K562 (cell line): ENCODE measurements at regions not wholly inside any gene's neighbourhood (a gene's known extent, or its start where the extent isn't known, plus 50 kb on each side); places are given as distances from the start of the nearest gene placed in this dataset.

Source experiments
- ATAC-seq: fragments of 200-7000 bp; cut with Tn5 transposase; 3 replicates; pipeline ENCODE4 v1.9.1; 2020; ENCODE audit warnings: moderate library complexity
- BruUV-seq: library from RNA; stranded (reverse); fragments of 400-500 nt; replicated peaks from 2 replicates; lab custom pipeline; 2021; lab: Mats Ljungman, UMichigan
- CTCF ChIA-PET: fragments of 300-600 bp; formaldehyde crosslinking; extraction: SDS; loops from one replicate; lab custom pipeline; 2021; ENCODE audit warnings: low intra/inter-chr PET ratio; lab: Yijun Ruan, JAX
- POLR2A ChIA-PET: fragments of 300-600, 350-650 bp; sonication (Branson Sonifier 250); formaldehyde crosslinking; extraction: SDS; loops from one replicate; lab custom pipeline; 2021; ENCODE audit warnings: antibody characterized with exemption, inconsistent platforms; lab: Yijun Ruan, JAX
- DNase-seq, 4 experiments: peaks; one replicate each; pipeline versions ENCODE4 v3.0.0 to v3.0.0-alpha.2; 2011 to 2018; ENCODE audit warnings: low spot score in 3 of 4, mixed read lengths in 3 of 4; ENCODE audit errors: extremely low read depth in 1 of 4
- FAIRE-seq: peaks from 2 replicates; lab custom pipeline; 2011; peaks lifted over from hg19 to GRCh38; lab: Jason Lieb, UNC
- H2AFZ ChIP-seq: 2 replicates; pipeline ENCODE4 v1.6.0; 2011; ENCODE audit warnings: low read depth, low read length, control low read depth, inconsistent platforms
- H3K27ac ChIP-seq: fragments of 200-600 bp; 3 replicates; pipeline ENCODE4 v1.8.0; 2011; ENCODE audit warnings: low read depth, mild to moderate bottlenecking, control low read depth, inconsistent platforms, low read length, moderate library complexity, mixed read lengths; ENCODE audit errors: extremely low read depth
- H3K27me3 ChIP-seq, 2 experiments: fragments of 300-600 bp in 1 of 2; 2 replicates in 1 of 2; 3 replicates in 1 of 2; pipeline versions ENCODE4 v1.6.0 to v1.8.0; 2011; ENCODE audit warnings: inconsistent platforms in 2 of 2, low read length in 2 of 2, mild to moderate bottlenecking in 1 of 2, mixed read lengths in 1 of 2, moderate library complexity in 1 of 2; ENCODE audit not compliant: control insufficient read depth in 2 of 2, insufficient read depth in 2 of 2
- H3K36me3 ChIP-seq: fragments of 300-600 bp; 3 replicates; pipeline ENCODE4 v1.8.0; 2011; ENCODE audit warnings: mild to moderate bottlenecking, low read length, inconsistent platforms; ENCODE audit not compliant: control insufficient read depth, insufficient read depth
- H3K4me1 ChIP-seq, 2 experiments: fragments of 200-600 bp in 1 of 2; replicated peaks in 1 of 2; 2 replicates in 1 of 2; 3 replicates in 1 of 2; pipeline versions ENCODE4 v1.5.1 to v1.8.0; 2011; ENCODE audit warnings: inconsistent platforms in 2 of 2, low read length in 2 of 2, mild to moderate bottlenecking in 1 of 2, mixed read lengths in 1 of 2, moderate library complexity in 1 of 2; ENCODE audit not compliant: control insufficient read depth in 2 of 2, insufficient read depth in 2 of 2
- H3K4me2 ChIP-seq: 2 replicates; pipeline ENCODE4 v1.6.1; 2011; ENCODE audit warnings: low read length, control low read depth, inconsistent platforms, mixed read lengths; ENCODE audit not compliant: insufficient read depth
- H3K4me3 ChIP-seq: fragments of 200-600 bp; sonication (generic), shearing (Covaris generic); 2 replicates; pipeline ENCODE4 v1.5.1; 2016; ENCODE audit warnings: control low read depth, inconsistent platforms
- H3K79me2 ChIP-seq: fragments of 200-600 bp; 3 replicates; pipeline ENCODE4 v1.8.0; 2011; ENCODE audit warnings: low read length, inconsistent platforms; ENCODE audit not compliant: control insufficient read depth, insufficient read depth
- H3K9ac ChIP-seq, 2 experiments: 2 replicates each; pipeline versions ENCODE4 v1.6.0 to v1.6.1; 2011; ENCODE audit warnings: low read depth in 2 of 2, low read length in 2 of 2, control low read depth in 1 of 2, inconsistent platforms in 1 of 2, mild to moderate bottlenecking in 1 of 2, mixed read lengths in 1 of 2; ENCODE audit not compliant: insufficient read depth in 1 of 2
- H3K9me1 ChIP-seq: one replicate; pipeline ENCODE4 v1.6.0; 2011; ENCODE audit warnings: inconsistent platforms, mild to moderate bottlenecking, low read length, moderate library complexity; ENCODE audit not compliant: control insufficient read depth, insufficient read depth
- H3K9me3 ChIP-seq: replicated peaks from 2 replicates; pipeline ENCODE4 v1.5.1; 2011; ENCODE audit warnings: low read depth, low read length, inconsistent platforms; ENCODE audit not compliant: control insufficient read depth, insufficient read depth
- H4K20me1 ChIP-seq: replicated peaks from 2 replicates; pipeline ENCODE4 v1.6.1; 2011; ENCODE audit warnings: low read length, inconsistent platforms, mixed read lengths; ENCODE audit not compliant: control insufficient read depth, insufficient read depth
- CBX3 ChIP-seq, 2 experiments: IDR thresholded peaks; 1 replicate in 1 of 2; 2 replicates in 1 of 2; pipeline ENCODE4 v1.6.1; 2012; ENCODE audit warnings: inconsistent platforms in 2 of 2, low read length in 2 of 2, borderline replicate concordance in 1 of 2, control low read depth in 1 of 2
- HMGN3 ChIP-seq: IDR thresholded peaks from 2 replicates; pipeline ENCODE4 v1.6.1; 2011; ENCODE audit warnings: borderline replicate concordance, low read depth, mild to moderate bottlenecking, mixed read lengths, low read length; ENCODE audit not compliant: insufficient read length; ENCODE audit errors: extremely low read depth
- TRIM28 ChIP-seq: fragments of 450-650 bp; IDR thresholded peaks from 2 replicates; pipeline ENCODE4 v1.6.1; 2017
- ZNF398 ChIP-seq: fragments of 250-450 bp; sonication (Bioruptor Pico); IDR thresholded peaks from 2 replicates; pipeline ENCODE4 v1.8.0; 2021; ENCODE audit warnings: moderate library complexity, mild to moderate bottlenecking, inconsistent platforms
- WGBS: fragments of 100-300 bp; shearing (Covaris generic); methylation state at CpG from one replicate; pipeline ENCODE4 v1.1.6; 2016; ENCODE audit warnings: low coverage, mixed read lengths; ENCODE audit not compliant: insufficient coverage; ENCODE audit errors: missing lambda C conversion rate; 5-methylcytosine and 5-hydroxymethylcytosine counted together
- in situ Hi-C: fragments of 300-500 bp; cut with MboI; formaldehyde crosslinking; loops from 4 replicates; pipeline ENCODE4 v1.15.0; 2018; ENCODE audit warnings: inconsistent platforms, mixed read lengths
- intact Hi-C: fragments of 100-400 bp; cut with micrococcal nuclease; formaldehyde crosslinking; loops from 2 replicates; pipeline ENCODE4 v1.14.2; 2022

- Histone ChIP-seq H3K36me3 (no peaks in the 10 kb centered on the region), H3K9me1 (no peaks in the 10 kb centered on the region), H3K4me2 (no peak overlapping the region), H3K9ac (no peak overlapping the region), H3K27me3 (no peaks in the 10 kb centered on the region), H3K9me3 (no peaks in the 10 kb centered on the region), H3K79me2 (no peaks in the 10 kb centered on the region), H3K27ac (no peak overlapping the region), H4K20me1 (no peaks in the 10 kb centered on the region), H3K4me3 (no peak overlapping the region), H2AFZ (no peak overlapping the region), H3K4me1 (no peaks in the 10 kb centered on the region)
- FAIRE-seq (no peak), ATAC-seq (no peak), DNase-seq (no peak)
- no peak for TF ChIP-seq ZNF398
- CTCF ChIA-PET: no interaction called here
- intact Hi-C loops: no loop called here
- 0% methylated on average over 7 of the region's 7 CpGs for WGBS
- in situ Hi-C loops: no loop called here
- POLR2A ChIA-PET: no interaction called here
- BruUV-seq: no TSS peak
Measured at GRCh38 chr4:177194906-177195305, 114.8 kb upstream of the NEIL3 start.

- no peaks in the 10 kb centered on the region for H3K79me2 ChIP-seq
- H3K27ac ChIP-seq: no peak overlapping the region
- BruUV-seq: no TSS peak
- WGBS: 0% methylated on average over 2 of the region's 2 CpGs
- FAIRE-seq (no peak), DNase-seq (no peak), ATAC-seq (no peak)
- no peaks in the 10 kb centered on the region for H4K20me1 ChIP-seq
- no peak overlapping the region for H3K4me3 ChIP-seq
- no peaks in the 10 kb centered on the region for H3K36me3 ChIP-seq
- H3K9me3 ChIP-seq: no peaks in the 10 kb centered on the region
- no peak overlapping the region for H2AFZ ChIP-seq
- H3K9ac ChIP-seq: no peak overlapping the region
- no peaks in the 10 kb centered on the region for H3K27me3 ChIP-seq
- H3K9me1 ChIP-seq: no peaks in the 10 kb centered on the region
- ChIA-PET CTCF (no interaction called here), POLR2A (no interaction called here)
- intact Hi-C loops: no loop called here
- in situ Hi-C loops: no loop called here
- no peak overlapping the region for H3K4me2 ChIP-seq
- H3K4me1 ChIP-seq: no peaks in the 10 kb centered on the region
- no peak for TF ChIP-seq HMGN3
- TF ChIP-seq TRIM28: 0 out of 2 replicates have a peak, but pooled peaks have one; percentile 37
- TF ChIP-seq CBX3 (IDR thresholded peaks at IDR 0.05; ENCODE audit: borderline replicate concordance in 1 of 2, low read length in 2 of 2): peak in 1 of 2 experiments; percentile 39; a peak in 1 of 3 replicates
- TF ChIP-seq, all 486 proteins: peak for 2
Measured at GRCh38 chr4:177196615-177197014, 113.1 kb upstream of the NEIL3 start.
